GM18867 (cell line): ENCODE measurements at regions not wholly inside any gene's neighbourhood (a gene's known extent, or its start where the extent isn't known, plus 50 kb on each side); places are given as distances from the start of the nearest gene placed in this dataset.

ENCODE experiments used
- ATAC-seq: cut with Tn5 transposase; IDR thresholded peaks from one replicate; pipeline ENCODE4 v1.9.1; 2021; ENCODE audit warnings: mild to moderate bottlenecking, moderate library complexity; ENCODE audit not compliant: unreplicated experiment

- no peak for ATAC-seq
Measured at GRCh38 chr12:92438641-92439419, 264.0 kb upstream of the PLEKHG7 start.

- ATAC-seq, result no peak
Measured at GRCh38 chr12:92437452-92437851, 265.3 kb upstream of the PLEKHG7 start.

GRCh38 chr12:92436856-92437255 is 265.9 kb upstream of the PLEKHG7 start:
- ATAC-seq, result no peak

- ATAC-seq, result no peak
Measured at GRCh38 chr12:92434607-92435025, 268.2 kb upstream of the PLEKHG7 start.

GRCh38 chr12:92432724-92433441 is 269.9 kb upstream of the PLEKHG7 start:
- ATAC-seq, result peak; percentile 76

- ATAC-seq, result no peak
Measured at GRCh38 chr12:92431146-92431545, 271.6 kb upstream of the PLEKHG7 start.

GRCh38 chr12:92426332-92426731 is 276.5 kb upstream of the PLEKHG7 start:
- ATAC-seq, result no peak

- ATAC-seq, result no peak
Measured at GRCh38 chr12:92425165-92425564, 277.6 kb upstream of the PLEKHG7 start.

GRCh38 chr12:92424338-92424737 is 278.5 kb upstream of the PLEKHG7 start:
- no peak for ATAC-seq

- ATAC-seq, result no peak
Measured at GRCh38 chr12:92421701-92422100, 276.1 kb upstream of the BTG1 start.

- ATAC-seq, result peak; percentile 68
Measured at GRCh38 chr12:92421042-92421441, 275.4 kb upstream of the BTG1 start.

GRCh38 chr12:92419201-92419600 is 273.6 kb upstream of the BTG1 start:
- ATAC-seq, result no peak

- ATAC-seq, result no peak
Measured at GRCh38 chr12:92418381-92418780, 272.7 kb upstream of the BTG1 start.

GRCh38 chr12:92417373-92417772 is 271.7 kb upstream of the BTG1 start:
- no peak for ATAC-seq

GRCh38 chr12:92416385-92416812 is 270.8 kb upstream of the BTG1 start:
- no peak for ATAC-seq

- no peak for ATAC-seq
Measured at GRCh38 chr12:92414170-92415070, 268.8 kb upstream of the BTG1 start.

GRCh38 chr12:92413286-92413685 is 267.6 kb upstream of the BTG1 start:
- no peak for ATAC-seq

GRCh38 chr12:92412856-92413255 is 267.2 kb upstream of the BTG1 start:
- no peak for ATAC-seq

- ATAC-seq, result no peak
Measured at GRCh38 chr12:92411687-92412086, 266.0 kb upstream of the BTG1 start.

- ATAC-seq, result peak; percentile 43
Measured at GRCh38 chr12:92408072-92408900, 262.6 kb upstream of the BTG1 start.
